Neuron (in vitro differentiated cells): ENCODE measurements at regions not wholly inside any gene's neighbourhood (a gene's known extent, or its start where the extent isn't known, plus 50 kb on each side); places are given as distances from the start of the nearest gene placed in this dataset.
"Not testable (repeated sequence)": the region's sequence is repeated elsewhere in the genome, so short reads cannot be mapped to it uniquely, and the experiment has no call there.

Experiments used
- H2AFZ ChIP-seq: one replicate; pipeline ENCODE4 v1.6.1; 2013; ENCODE audit warnings: low read depth, mild to moderate bottlenecking, inconsistent platforms, low read length, moderate library complexity
- H3K27me3 ChIP-seq: one replicate; pipeline ENCODE4 v1.6.1; 2013; ENCODE audit warnings: low read length; ENCODE audit not compliant: insufficient read depth
- H3K36me3 ChIP-seq: one replicate; pipeline ENCODE4 v1.6.1; 2013; ENCODE audit warnings: low read length; ENCODE audit not compliant: insufficient read depth
- H3K4me1 ChIP-seq: one replicate; pipeline ENCODE4 v1.6.1; 2013; ENCODE audit warnings: low read length; ENCODE audit not compliant: insufficient read depth
- H3K4me3 ChIP-seq: 2 replicates; pipeline ENCODE4 v1.5.1; 2013; ENCODE audit warnings: mild to moderate bottlenecking, low read length, moderate library complexity
- H3K9me3 ChIP-seq: one replicate; pipeline ENCODE4 v1.6.1; 2013; ENCODE audit warnings: low read length

- H3K4me3 ChIP-seq: no peak overlapping the region
Observed at GRCh38 chr6:2324166-2324953, 79.0 kb upstream of the GMDS start.

GRCh38 chr6:2317498-2317897 is 72.1 kb upstream of the GMDS start:
- not testable (repeated sequence) for H3K9me3 ChIP-seq, H3K4me3 ChIP-seq, H3K36me3 ChIP-seq, H2AFZ ChIP-seq, H3K4me1 ChIP-seq, H3K27me3 ChIP-seq

More at GRCh38 chr6:2324166-2324953, 79.0 kb upstream of the GMDS start:
- H3K27me3 ChIP-seq: no peaks in the 10 kb centered on the region
- no peak overlapping the region for H2AFZ ChIP-seq
- no peaks in the 10 kb centered on the region for H3K36me3 ChIP-seq
- no peaks in the 10 kb centered on the region for H3K4me1 ChIP-seq
- peaks cover 12% of the 10 kb centered on the region for H3K9me3 ChIP-seq

- H3K27me3 ChIP-seq: no peaks in the 10 kb centered on the region
- no peak overlapping the region for H3K4me3 ChIP-seq
- H3K9me3 ChIP-seq: no peaks in the 10 kb centered on the region
- H2AFZ ChIP-seq: no peak overlapping the region
- H3K4me1 ChIP-seq: no peaks in the 10 kb centered on the region
- no peaks in the 10 kb centered on the region for H3K36me3 ChIP-seq
Observed at GRCh38 chr6:2314641-2315040, 69.2 kb upstream of the GMDS start.

- Histone ChIP-seq H3K27me3 (no peaks in the 10 kb centered on the region), H3K4me3 (no peak overlapping the region), H3K4me1 (no peaks in the 10 kb centered on the region), H3K36me3 (no peaks in the 10 kb centered on the region), H2AFZ (no peak overlapping the region), H3K9me3 (no peaks in the 10 kb centered on the region)
Observed at GRCh38 chr6:2310042-2310441, 64.6 kb upstream of the GMDS start.

- Histone ChIP-seq H2AFZ (no peak overlapping the region), H3K27me3 (no peaks in the 10 kb centered on the region), H3K4me3 (no peak overlapping the region), H3K4me1 (no peaks in the 10 kb centered on the region), H3K36me3 (no peaks in the 10 kb centered on the region), H3K9me3 (no peaks in the 10 kb centered on the region)
Observed at GRCh38 chr6:2309122-2309521, 63.7 kb upstream of the GMDS start.

- H3K27me3 ChIP-seq: no peaks in the 10 kb centered on the region
- H3K9me3 ChIP-seq: no peaks in the 10 kb centered on the region
- H2AFZ ChIP-seq: no peak overlapping the region
- no peaks in the 10 kb centered on the region for H3K36me3 ChIP-seq
- no peaks in the 10 kb centered on the region for H3K4me1 ChIP-seq
- no peak overlapping the region for H3K4me3 ChIP-seq
Observed at GRCh38 chr6:2307799-2308198, 62.4 kb upstream of the GMDS start.

- Histone ChIP-seq H3K9me3 (no peaks in the 10 kb centered on the region), H3K27me3 (no peaks in the 10 kb centered on the region), H3K4me3 (no peak overlapping the region), H3K4me1 (no peaks in the 10 kb centered on the region), H2AFZ (no peak overlapping the region), H3K36me3 (no peaks in the 10 kb centered on the region)
Observed at GRCh38 chr6:2305951-2306350, 60.5 kb upstream of the GMDS start.

- not testable (repeated sequence) for H3K36me3 ChIP-seq, H3K27me3 ChIP-seq, H3K4me3 ChIP-seq, H3K4me1 ChIP-seq, H2AFZ ChIP-seq, H3K9me3 ChIP-seq
Observed at GRCh38 chr6:2302482-2302881, 57.1 kb upstream of the GMDS start.

- H3K36me3 ChIP-seq: no peaks in the 10 kb centered on the region
- no peaks in the 10 kb centered on the region for H3K27me3 ChIP-seq
- H3K4me3 ChIP-seq: no peak overlapping the region
- no peaks in the 10 kb centered on the region for H3K4me1 ChIP-seq
- no peak overlapping the region for H2AFZ ChIP-seq
- H3K9me3 ChIP-seq: no peaks in the 10 kb centered on the region
Observed at GRCh38 chr6:2296781-2297180, 51.4 kb upstream of the GMDS start.
